H1 (cell line): ENCODE measurements at regions not wholly inside any gene's neighbourhood (a gene's known extent, or its start where the extent isn't known, plus 50 kb on each side); places are given as distances from the start of the nearest gene placed in this dataset.

Experiments used
- CTCF ChIA-PET: fragments of 300-600 bp; sonication (Branson Sonifier 250); formaldehyde crosslinking; loops from one replicate; lab custom pipeline; 2021; ENCODE audit not compliant: partially characterized antibody; lab: Charles Lee
- POLR2A ChIA-PET: fragments of 300-600 bp; sonication (Branson Sonifier 250); formaldehyde crosslinking; loops from one replicate; lab custom pipeline; 2021; ENCODE audit warnings: inconsistent platforms; ENCODE audit not compliant: partially characterized antibody; lab: Charles Lee
- DNase-seq, 2 experiments: peaks; one replicate each; pipeline versions ENCODE4 v3.0.0 to v3.0.0-alpha.2; 2010 to 2022; ENCODE audit warnings: low spot score in 2 of 2, low read depth in 1 of 2, mixed read lengths in 1 of 2
- FAIRE-seq: peaks from 2 replicates; lab custom pipeline; 2011; peaks lifted over from hg19 to GRCh38; lab: Jason Lieb, UNC
- H2AFZ ChIP-seq: 2 replicates; pipeline ENCODE4 v1.8.1; 2012; ENCODE audit warnings: low read length, inconsistent platforms
- H2AK5ac ChIP-seq: 2 replicates; pipeline ENCODE4 v1.6.1; 2013; ENCODE audit warnings: low read depth, low read length
- H2BK120ac ChIP-seq: replicated peaks from 2 replicates; pipeline ENCODE3; 2013; ENCODE audit warnings: low read depth, low read length, inconsistent platforms
- H2BK12ac ChIP-seq: 2 replicates; pipeline ENCODE4 v1.6.1; 2013; ENCODE audit warnings: low read depth, low read length
- H2BK15ac ChIP-seq: 2 replicates; pipeline ENCODE4 v1.6.1; 2013; ENCODE audit warnings: low read length
- H2BK20ac ChIP-seq: 2 replicates; pipeline ENCODE4 v1.6.1; 2013; ENCODE audit warnings: low read length
- H2BK5ac ChIP-seq: 2 replicates; pipeline ENCODE4 v1.6.1; 2013; ENCODE audit warnings: low read depth, low read length
- H3K14ac ChIP-seq: 2 replicates; pipeline ENCODE4 v1.6.1; 2013; ENCODE audit warnings: inconsistent platforms; ENCODE audit not compliant: insufficient read length
- H3K18ac ChIP-seq: 2 replicates; pipeline ENCODE4 v1.6.1; 2013; ENCODE audit warnings: low read length; ENCODE audit errors: extremely low read depth
- H3K23ac ChIP-seq: 2 replicates; pipeline ENCODE4 v1.6.1; 2013; ENCODE audit warnings: inconsistent platforms; ENCODE audit not compliant: insufficient read length
- H3K23me2 ChIP-seq: 2 replicates; pipeline ENCODE4 v1.6.1; 2013; ENCODE audit warnings: low read depth, low read length
- H3K27ac ChIP-seq: 2 replicates; pipeline ENCODE4 v1.6.1; 2011; ENCODE audit warnings: low read depth, low read length, inconsistent platforms
- H3K27me3 ChIP-seq, 4 experiments: replicated peaks in 1 of 4; 1 replicate in 1 of 4; 2 replicates in 3 of 4; pipeline versions ENCODE4 v1.6.1 to v1.8.1; 2011 to 2013; ENCODE audit warnings: low read length in 3 of 4, mild to moderate bottlenecking in 3 of 4, inconsistent platforms in 2 of 4, mixed read lengths in 2 of 4, moderate library complexity in 1 of 4; ENCODE audit not compliant: control insufficient read depth in 3 of 4, insufficient read depth in 3 of 4; ENCODE audit errors: extremely low read depth in 1 of 4
- H3K36me3 ChIP-seq, 4 experiments: 2 replicates each; pipeline versions ENCODE4 v1.6.1 to v1.8.1; 2011 to 2013; ENCODE audit warnings: mild to moderate bottlenecking in 4 of 4, low read length in 3 of 4, moderate library complexity in 2 of 4, control low read depth in 1 of 4, inconsistent platforms in 1 of 4; ENCODE audit not compliant: insufficient read depth in 4 of 4, control insufficient read depth in 2 of 4
- H3K4ac ChIP-seq: replicated peaks from 2 replicates; pipeline ENCODE3; 2013; ENCODE audit warnings: low read length, low read depth, mixed read lengths, inconsistent platforms; ENCODE audit not compliant: insufficient read length
- H3K4me1 ChIP-seq, 4 experiments: replicated peaks in 1 of 4; 1 replicate in 1 of 4; 2 replicates in 3 of 4; pipeline versions ENCODE4 v1.6.1 to v1.8.1; 2011 to 2013; ENCODE audit warnings: low read length in 3 of 4, inconsistent platforms in 2 of 4, mixed read lengths in 1 of 4; ENCODE audit not compliant: insufficient read depth in 4 of 4, control insufficient read depth in 3 of 4
- H3K4me2 ChIP-seq, 2 experiments: 2 replicates each; pipeline versions ENCODE4 v1.6.1 to v1.8.1; 2011 to 2013; ENCODE audit warnings: low read depth in 2 of 2, low read length in 2 of 2, control low read depth in 1 of 2, inconsistent platforms in 1 of 2, mild to moderate bottlenecking in 1 of 2; ENCODE audit not compliant: insufficient read depth in 1 of 2
- H3K4me3 ChIP-seq, 4 experiments: fragments of 200-600, 300-600 bp in 1 of 4; sonication (generic), shearing (Covaris generic), sonication (Bioruptor Twin) in 1 of 4; 2 replicates each; pipeline versions ENCODE4 v1.5.1 to v1.8.1; 2011 to 2016; ENCODE audit warnings: low read length in 4 of 4, low read depth in 3 of 4, control low read depth in 2 of 4, inconsistent platforms in 2 of 4, mild to moderate bottlenecking in 2 of 4, mixed read lengths in 1 of 4, moderate library complexity in 1 of 4; ENCODE audit not compliant: insufficient read depth in 2 of 4; ENCODE audit errors: extremely low read depth in 1 of 4
- H3K56ac ChIP-seq: replicated peaks from 2 replicates; pipeline ENCODE3; 2013; ENCODE audit warnings: low read depth, mild to moderate bottlenecking, mixed read lengths, low read length, inconsistent platforms; ENCODE audit not compliant: insufficient read length
- H3K79me1 ChIP-seq: 2 replicates; pipeline ENCODE4 v1.6.1; 2013; ENCODE audit warnings: low read depth, low read length, control low read depth
- H3K79me2 ChIP-seq, 2 experiments: 2 replicates each; pipeline versions ENCODE4 v1.6.1 to v1.8.1; 2012 to 2013; ENCODE audit warnings: low read length in 2 of 2, mild to moderate bottlenecking in 2 of 2, inconsistent platforms in 1 of 2; ENCODE audit not compliant: insufficient read depth in 2 of 2, control insufficient read depth in 1 of 2
- H3K9ac ChIP-seq, 4 experiments: replicated peaks in 1 of 4; 1 replicate in 1 of 4; 2 replicates in 3 of 4; pipeline versions ENCODE4 v1.6.1 to v1.8.1; 2011 to 2013; ENCODE audit warnings: low read depth in 3 of 4, low read length in 3 of 4, control low read depth in 2 of 4, mild to moderate bottlenecking in 2 of 4, moderate library complexity in 2 of 4, inconsistent platforms in 1 of 4; ENCODE audit errors: extremely low read depth in 1 of 4
- H3K9me3 ChIP-seq, 2 experiments: 2 replicates each; pipeline versions ENCODE4 v1.6.1 to v1.8.1; 2012 to 2013; ENCODE audit warnings: mild to moderate bottlenecking in 2 of 2, moderate library complexity in 2 of 2, control low read depth in 1 of 2, inconsistent platforms in 1 of 2, low read depth in 1 of 2, low read length in 1 of 2, mixed read lengths in 1 of 2; ENCODE audit not compliant: insufficient read depth in 2 of 2
- H4K20me1 ChIP-seq, 2 experiments: replicated peaks in 1 of 2; 2 replicates each; pipeline versions ENCODE3 to v1.8.1; 2011 to 2013; ENCODE audit warnings: inconsistent platforms in 2 of 2, low read length in 2 of 2, mild to moderate bottlenecking in 1 of 2; ENCODE audit not compliant: insufficient read depth in 2 of 2, control insufficient read depth in 1 of 2
- H4K5ac ChIP-seq: 2 replicates; pipeline ENCODE4 v1.6.1; 2013; ENCODE audit warnings: low read length, low read depth, mixed read lengths, inconsistent platforms; ENCODE audit not compliant: insufficient read length
- H4K8ac ChIP-seq: 2 replicates; pipeline ENCODE4 v1.8.0; 2013; ENCODE audit warnings: mild to moderate bottlenecking, moderate library complexity, low read length, inconsistent platforms; ENCODE audit not compliant: insufficient read depth; ENCODE audit errors: extremely low read depth
- H4K91ac ChIP-seq: replicated peaks from 2 replicates; pipeline ENCODE3; 2013; ENCODE audit warnings: low read length, mixed read lengths, inconsistent platforms; ENCODE audit not compliant: insufficient read length
- E2F6 ChIP-seq: IDR thresholded peaks from 2 replicates; pipeline ENCODE4 v1.6.1; 2012; ENCODE audit warnings: inconsistent platforms
- EP300 ChIP-seq, 2 experiments: IDR thresholded peaks; 1 replicate in 1 of 2; 2 replicates in 1 of 2; pipeline ENCODE4 v1.6.1; 2011 to 2012; ENCODE audit warnings: low read depth in 2 of 2, low read length in 2 of 2, mild to moderate bottlenecking in 2 of 2, borderline replicate concordance in 1 of 2, inconsistent platforms in 1 of 2, moderate library complexity in 1 of 2
- KDM4A ChIP-seq: IDR thresholded peaks from one replicate; pipeline ENCODE4 v1.7.1; 2012; ENCODE audit warnings: low read depth, mild to moderate bottlenecking, moderate library complexity, low read length, inconsistent platforms; ENCODE audit not compliant: severe bottlenecking
- PHF8 ChIP-seq: fragments of 200-600 bp; sonication (generic); conservative IDR thresholded peaks from 2 replicates; pipeline ENCODE4 v1.7.1; 2012; ENCODE audit warnings: low read depth, mild to moderate bottlenecking, inconsistent platforms, low read length, moderate library complexity
- POLR2A ChIP-seq, 2 experiments: IDR thresholded peaks; 1 replicate in 1 of 2; 2 replicates in 1 of 2; pipeline ENCODE4 v1.6.1; 2011; ENCODE audit warnings: low read depth in 2 of 2, low read length in 2 of 2, mild to moderate bottlenecking in 2 of 2; ENCODE audit errors: control extremely low read depth in 1 of 2
- RBBP5 ChIP-seq: IDR thresholded peaks from 2 replicates; pipeline ENCODE4 v1.7.1; 2012; ENCODE audit warnings: low read depth, mild to moderate bottlenecking, inconsistent platforms, low read length, moderate library complexity, borderline replicate concordance
- RFX5 ChIP-seq: IDR thresholded peaks from 2 replicates; pipeline ENCODE4 v1.6.1; 2011; ENCODE audit warnings: low read depth, low read length, improper control_type of control experiment, borderline replicate concordance
- SAP30 ChIP-seq: fragments of 300-600 bp; sonication (generic); IDR thresholded peaks from 2 replicates; pipeline ENCODE4 v1.7.1; 2012; ENCODE audit warnings: low read length, moderate library complexity, mild to moderate bottlenecking, inconsistent platforms; ENCODE audit not compliant: insufficient read depth, insufficient replicate concordance
- SIN3A ChIP-seq, 2 experiments: IDR thresholded peaks in 1 of 2; conservative IDR thresholded peaks in 1 of 2; 2 replicates each; pipeline ENCODE4 v1.6.1; 2011 to 2012; ENCODE audit warnings: low read length in 2 of 2, improper control_type of control experiment in 1 of 2, low read depth in 1 of 2, mild to moderate bottlenecking in 1 of 2
- WGBS, 2 experiments: shearing (Covaris generic) in 1 of 2; methylation state at CpG; one replicate each; pipeline versions ENCODE4 v1.1.6 to v1.1.7; 2013 to 2015; ENCODE audit warnings: low lambda C conversion rate in 2 of 2, mixed read lengths in 2 of 2, inconsistent platforms in 1 of 2, low coverage in 1 of 2, missing lambda C conversion rate in 1 of 2; ENCODE audit not compliant: insufficient replicate concordance in 2 of 2, insufficient coverage in 1 of 2, insufficient read length in 1 of 2; ENCODE audit errors: extremely low coverage in 1 of 2, missing lambda C conversion rate in 1 of 2; 5-methylcytosine and 5-hydroxymethylcytosine counted together

GRCh38 chr18:44227501-44227900 is 453.2 kb upstream of the SETBP1 start:
- no peaks in the 10 kb centered on the region for H3K36me3 ChIP-seq
- no peak overlapping the region for H2BK20ac ChIP-seq
- no peaks in the 10 kb centered on the region for H3K9me3 ChIP-seq
- no peak overlapping the region for H3K4ac ChIP-seq
- H4K8ac ChIP-seq = no peak overlapping the region
- H3K18ac ChIP-seq = no peak overlapping the region
- H2BK15ac ChIP-seq = no peak overlapping the region
- H3K4me1 ChIP-seq = no peaks in the 10 kb centered on the region
- CTCF ChIA-PET = interaction anchor here (0.5 kb wide), 1 partner anchor 160 kb away, joined by 3 read pairs; no protein-coding TSS in a partner anchor
- no peak overlapping the region for H3K23ac ChIP-seq
- H2BK5ac ChIP-seq = no peak overlapping the region
- POLR2A ChIA-PET = no interaction called here
- no peak for DNase-seq
- no peaks in the 10 kb centered on the region for H3K79me2 ChIP-seq
- 95% methylated on average over 2 of the region's 2 CpGs; no CpG with 5 or more reads in 1 of the 2 experiments for WGBS, 2 experiments
- H3K56ac ChIP-seq = no peak overlapping the region
- H3K9ac ChIP-seq = no peak overlapping the region
- H4K91ac ChIP-seq = no peak overlapping the region
- H3K4me3 ChIP-seq = no peak overlapping the region
- no peak overlapping the region for H2AK5ac ChIP-seq
- H4K20me1 ChIP-seq = no peaks in the 10 kb centered on the region
- H3K4me2 ChIP-seq = no peak overlapping the region
- H2BK12ac ChIP-seq = no peak overlapping the region
- FAIRE-seq = no peak
- H2AFZ ChIP-seq = no peak overlapping the region
- H3K27ac ChIP-seq = no peak overlapping the region
- H2BK120ac ChIP-seq = no peak overlapping the region
- H3K79me1 ChIP-seq = no peaks in the 10 kb centered on the region
- no peak overlapping the region for H3K14ac ChIP-seq
- H3K27me3 ChIP-seq = no peaks in the 10 kb centered on the region
- no peak overlapping the region for H4K5ac ChIP-seq
- no peak for TF ChIP-seq KDM4A
- no peak for TF ChIP-seq RBBP5
- TF ChIP-seq PHF8 = no peak
- TF ChIP-seq SAP30 = no peak
- no peak for TF ChIP-seq RFX5
- no peak for TF ChIP-seq POLR2A (IDR thresholded peaks at IDR 0.05; ENCODE audit: control extremely low read depth in 1 of 2, low read depth in 2 of 2, low read length in 2 of 2)
- TF ChIP-seq E2F6 = no peak
- TF ChIP-seq SIN3A (conservative IDR thresholded peaks at IDR 0.05 in 1 of 2, IDR thresholded peaks at IDR 0.05 in 1 of 2; ENCODE audit: low read depth in 1 of 2, low read length in 2 of 2) = no peak
- no peak for TF ChIP-seq EP300 (IDR thresholded peaks at IDR 0.05; ENCODE audit: borderline replicate concordance in 1 of 2, low read depth in 2 of 2, low read length in 2 of 2)
- TF ChIP-seq, all 59 proteins: peak for 0
- 0 out of 2 replicates have a peak, but pooled peaks cover 2% of the 10 kb centered on the region for H3K23me2 ChIP-seq
